H1 (cell line): ENCODE measurements at regions not wholly inside any gene's neighbourhood (a gene's known extent, or its start where the extent isn't known, plus 50 kb on each side); places are given as distances from the start of the nearest gene placed in this dataset.

Experiments used
- MAFK ChIP-seq: IDR thresholded peaks from 2 replicates; pipeline ENCODE4 v1.6.1; 2012; ENCODE audit warnings: low read depth, mild to moderate bottlenecking, improper control_type of control experiment, low read length
- NANOG ChIP-seq: IDR thresholded peaks from 2 replicates; pipeline ENCODE4 v1.6.1; 2011; ENCODE audit warnings: low read length, low read depth, mild to moderate bottlenecking, inconsistent platforms; ENCODE audit not compliant: insufficient read depth, poor library complexity, severe bottlenecking
- POLR2A ChIP-seq, 2 experiments: IDR thresholded peaks; 1 replicate in 1 of 2; 2 replicates in 1 of 2; pipeline ENCODE4 v1.6.1; 2011; ENCODE audit warnings: low read depth in 2 of 2, low read length in 2 of 2, mild to moderate bottlenecking in 2 of 2; ENCODE audit errors: control extremely low read depth in 1 of 2
- POLR2AphosphoS5 ChIP-seq: IDR thresholded peaks from 2 replicates; pipeline ENCODE4 v1.6.1; 2011; ENCODE audit warnings: low read depth, low read length
- RAD21 ChIP-seq, 2 experiments: IDR thresholded peaks in 1 of 2; conservative IDR thresholded peaks in 1 of 2; 2 replicates each; pipeline ENCODE4 v1.6.1; 2011; ENCODE audit warnings: low read depth in 2 of 2, low read length in 2 of 2, improper control_type of control experiment in 1 of 2, inconsistent platforms in 1 of 2, mild to moderate bottlenecking in 1 of 2, moderate library complexity in 1 of 2
- SAP30 ChIP-seq: fragments of 300-600 bp; sonication (generic); IDR thresholded peaks from 2 replicates; pipeline ENCODE4 v1.7.1; 2012; ENCODE audit warnings: low read length, moderate library complexity, mild to moderate bottlenecking, inconsistent platforms; ENCODE audit not compliant: insufficient read depth, insufficient replicate concordance
- TBP ChIP-seq: IDR thresholded peaks from 2 replicates; pipeline ENCODE4 v1.6.1; 2011; ENCODE audit warnings: low read depth, low read length, improper control_type of control experiment
- TF ChIP-seq, protein P1 (sequence below): fragments of 300-600 bp; sonication (generic); IDR thresholded peaks from 2 replicates; pipeline ENCODE4 v1.7.1; 2012; ENCODE audit warnings: low read length, moderate library complexity, mild to moderate bottlenecking, inconsistent platforms; ENCODE audit not compliant: insufficient replicate concordance
- TF ChIP-seq, protein P2 (sequence below): IDR thresholded peaks from 2 replicates; pipeline ENCODE4 v1.6.1; 2012; ENCODE audit warnings: low read length, inconsistent platforms

GRCh38 chr12:98096436-98096835 is 419.0 kb upstream of the TMPO start (continued):
- TF ChIP-seq, protein P1, sequence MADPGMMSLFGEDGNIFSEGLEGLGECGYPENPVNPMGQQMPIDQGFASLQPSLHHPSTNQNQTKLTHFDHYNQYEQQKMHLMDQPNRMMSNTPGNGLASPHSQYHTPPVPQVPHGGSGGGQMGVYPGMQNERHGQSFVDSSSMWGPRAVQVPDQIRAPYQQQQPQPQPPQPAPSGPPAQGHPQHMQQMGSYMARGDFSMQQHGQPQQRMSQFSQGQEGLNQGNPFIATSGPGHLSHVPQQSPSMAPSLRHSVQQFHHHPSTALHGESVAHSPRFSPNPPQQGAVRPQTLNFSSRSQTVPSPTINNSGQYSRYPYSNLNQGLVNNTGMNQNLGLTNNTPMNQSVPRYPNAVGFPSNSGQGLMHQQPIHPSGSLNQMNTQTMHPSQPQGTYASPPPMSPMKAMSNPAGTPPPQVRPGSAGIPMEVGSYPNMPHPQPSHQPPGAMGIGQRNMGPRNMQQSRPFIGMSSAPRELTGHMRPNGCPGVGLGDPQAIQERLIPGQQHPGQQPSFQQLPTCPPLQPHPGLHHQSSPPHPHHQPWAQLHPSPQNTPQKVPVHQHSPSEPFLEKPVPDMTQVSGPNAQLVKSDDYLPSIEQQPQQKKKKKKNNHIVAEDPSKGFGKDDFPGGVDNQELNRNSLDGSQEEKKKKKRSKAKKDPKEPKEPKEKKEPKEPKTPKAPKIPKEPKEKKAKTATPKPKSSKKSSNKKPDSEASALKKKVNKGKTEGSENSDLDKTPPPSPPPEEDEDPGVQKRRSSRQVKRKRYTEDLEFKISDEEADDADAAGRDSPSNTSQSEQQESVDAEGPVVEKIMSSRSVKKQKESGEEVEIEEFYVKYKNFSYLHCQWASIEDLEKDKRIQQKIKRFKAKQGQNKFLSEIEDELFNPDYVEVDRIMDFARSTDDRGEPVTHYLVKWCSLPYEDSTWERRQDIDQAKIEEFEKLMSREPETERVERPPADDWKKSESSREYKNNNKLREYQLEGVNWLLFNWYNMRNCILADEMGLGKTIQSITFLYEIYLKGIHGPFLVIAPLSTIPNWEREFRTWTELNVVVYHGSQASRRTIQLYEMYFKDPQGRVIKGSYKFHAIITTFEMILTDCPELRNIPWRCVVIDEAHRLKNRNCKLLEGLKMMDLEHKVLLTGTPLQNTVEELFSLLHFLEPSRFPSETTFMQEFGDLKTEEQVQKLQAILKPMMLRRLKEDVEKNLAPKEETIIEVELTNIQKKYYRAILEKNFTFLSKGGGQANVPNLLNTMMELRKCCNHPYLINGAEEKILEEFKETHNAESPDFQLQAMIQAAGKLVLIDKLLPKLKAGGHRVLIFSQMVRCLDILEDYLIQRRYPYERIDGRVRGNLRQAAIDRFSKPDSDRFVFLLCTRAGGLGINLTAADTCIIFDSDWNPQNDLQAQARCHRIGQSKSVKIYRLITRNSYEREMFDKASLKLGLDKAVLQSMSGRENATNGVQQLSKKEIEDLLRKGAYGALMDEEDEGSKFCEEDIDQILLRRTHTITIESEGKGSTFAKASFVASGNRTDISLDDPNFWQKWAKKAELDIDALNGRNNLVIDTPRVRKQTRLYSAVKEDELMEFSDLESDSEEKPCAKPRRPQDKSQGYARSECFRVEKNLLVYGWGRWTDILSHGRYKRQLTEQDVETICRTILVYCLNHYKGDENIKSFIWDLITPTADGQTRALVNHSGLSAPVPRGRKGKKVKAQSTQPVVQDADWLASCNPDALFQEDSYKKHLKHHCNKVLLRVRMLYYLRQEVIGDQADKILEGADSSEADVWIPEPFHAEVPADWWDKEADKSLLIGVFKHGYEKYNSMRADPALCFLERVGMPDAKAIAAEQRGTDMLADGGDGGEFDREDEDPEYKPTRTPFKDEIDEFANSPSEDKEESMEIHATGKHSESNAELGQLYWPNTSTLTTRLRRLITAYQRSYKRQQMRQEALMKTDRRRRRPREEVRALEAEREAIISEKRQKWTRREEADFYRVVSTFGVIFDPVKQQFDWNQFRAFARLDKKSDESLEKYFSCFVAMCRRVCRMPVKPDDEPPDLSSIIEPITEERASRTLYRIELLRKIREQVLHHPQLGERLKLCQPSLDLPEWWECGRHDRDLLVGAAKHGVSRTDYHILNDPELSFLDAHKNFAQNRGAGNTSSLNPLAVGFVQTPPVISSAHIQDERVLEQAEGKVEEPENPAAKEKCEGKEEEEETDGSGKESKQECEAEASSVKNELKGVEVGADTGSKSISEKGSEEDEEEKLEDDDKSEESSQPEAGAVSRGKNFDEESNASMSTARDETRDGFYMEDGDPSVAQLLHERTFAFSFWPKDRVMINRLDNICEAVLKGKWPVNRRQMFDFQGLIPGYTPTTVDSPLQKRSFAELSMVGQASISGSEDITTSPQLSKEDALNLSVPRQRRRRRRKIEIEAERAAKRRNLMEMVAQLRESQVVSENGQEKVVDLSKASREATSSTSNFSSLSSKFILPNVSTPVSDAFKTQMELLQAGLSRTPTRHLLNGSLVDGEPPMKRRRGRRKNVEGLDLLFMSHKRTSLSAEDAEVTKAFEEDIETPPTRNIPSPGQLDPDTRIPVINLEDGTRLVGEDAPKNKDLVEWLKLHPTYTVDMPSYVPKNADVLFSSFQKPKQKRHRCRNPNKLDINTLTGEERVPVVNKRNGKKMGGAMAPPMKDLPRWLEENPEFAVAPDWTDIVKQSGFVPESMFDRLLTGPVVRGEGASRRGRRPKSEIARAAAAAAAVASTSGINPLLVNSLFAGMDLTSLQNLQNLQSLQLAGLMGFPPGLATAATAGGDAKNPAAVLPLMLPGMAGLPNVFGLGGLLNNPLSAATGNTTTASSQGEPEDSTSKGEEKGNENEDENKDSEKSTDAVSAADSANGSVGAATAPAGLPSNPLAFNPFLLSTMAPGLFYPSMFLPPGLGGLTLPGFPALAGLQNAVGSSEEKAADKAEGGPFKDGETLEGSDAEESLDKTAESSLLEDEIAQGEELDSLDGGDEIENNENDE = no peak
- no peak for TF ChIP-seq MAFK
- TF ChIP-seq NANOG = no peak
- TF ChIP-seq SAP30 = no peak
- TF ChIP-seq POLR2AphosphoS5 = no peak
- TF ChIP-seq, protein P2, sequence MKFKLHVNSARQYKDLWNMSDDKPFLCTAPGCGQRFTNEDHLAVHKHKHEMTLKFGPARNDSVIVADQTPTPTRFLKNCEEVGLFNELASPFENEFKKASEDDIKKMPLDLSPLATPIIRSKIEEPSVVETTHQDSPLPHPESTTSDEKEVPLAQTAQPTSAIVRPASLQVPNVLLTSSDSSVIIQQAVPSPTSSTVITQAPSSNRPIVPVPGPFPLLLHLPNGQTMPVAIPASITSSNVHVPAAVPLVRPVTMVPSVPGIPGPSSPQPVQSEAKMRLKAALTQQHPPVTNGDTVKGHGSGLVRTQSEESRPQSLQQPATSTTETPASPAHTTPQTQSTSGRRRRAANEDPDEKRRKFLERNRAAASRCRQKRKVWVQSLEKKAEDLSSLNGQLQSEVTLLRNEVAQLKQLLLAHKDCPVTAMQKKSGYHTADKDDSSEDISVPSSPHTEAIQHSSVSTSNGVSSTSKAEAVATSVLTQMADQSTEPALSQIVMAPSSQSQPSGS = no peak
- no peak for TF ChIP-seq TBP
- TF ChIP-seq RAD21 (IDR thresholded peaks at IDR 0.05 in 1 of 2, conservative IDR thresholded peaks at IDR 0.05 in 1 of 2; ENCODE audit: low read depth in 2 of 2, low read length in 2 of 2) = no peak
- TF ChIP-seq POLR2A (IDR thresholded peaks at IDR 0.05; ENCODE audit: control extremely low read depth in 1 of 2, low read depth in 2 of 2, low read length in 2 of 2) = no peak
